GM21390 (cell line): ENCODE measurements at regions not wholly inside any gene's neighbourhood (a gene's known extent, or its start where the extent isn't known, plus 50 kb on each side); places are given as distances from the start of the nearest gene placed in this dataset.

Experiments
- ATAC-seq: cut with Tn5 transposase; IDR thresholded peaks from one replicate; pipeline ENCODE4 v1.9.1; 2021; ENCODE audit not compliant: unreplicated experiment

- no peak for ATAC-seq
Measured at GRCh38 chr15:39110336-39110735, 470.5 kb upstream of the THBS1 start.

DNA sequence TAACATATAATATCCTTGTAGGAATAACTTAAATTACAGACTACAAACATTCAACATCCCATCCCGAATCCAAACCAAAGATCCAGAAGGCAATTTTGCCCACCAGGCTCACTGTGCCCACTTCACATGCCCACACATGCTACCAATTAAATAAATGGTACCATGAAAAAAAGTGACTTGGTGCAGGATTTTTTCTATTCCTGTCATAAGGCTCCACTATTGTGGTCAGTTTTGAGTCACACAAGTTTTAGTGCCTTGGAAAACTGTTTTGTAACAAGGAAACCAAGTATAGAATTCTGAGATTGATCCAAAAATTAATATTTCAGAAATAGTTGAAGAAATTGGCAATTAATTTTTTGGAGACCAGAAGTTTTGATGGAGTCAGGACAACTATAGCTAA, 470.1 kb upstream of the THBS1 start:
- ATAC-seq: no peak

GRCh38 chr15:39113741-39114140, 467.1 kb upstream of the THBS1 start:
- ATAC-seq: no peak

DNA sequence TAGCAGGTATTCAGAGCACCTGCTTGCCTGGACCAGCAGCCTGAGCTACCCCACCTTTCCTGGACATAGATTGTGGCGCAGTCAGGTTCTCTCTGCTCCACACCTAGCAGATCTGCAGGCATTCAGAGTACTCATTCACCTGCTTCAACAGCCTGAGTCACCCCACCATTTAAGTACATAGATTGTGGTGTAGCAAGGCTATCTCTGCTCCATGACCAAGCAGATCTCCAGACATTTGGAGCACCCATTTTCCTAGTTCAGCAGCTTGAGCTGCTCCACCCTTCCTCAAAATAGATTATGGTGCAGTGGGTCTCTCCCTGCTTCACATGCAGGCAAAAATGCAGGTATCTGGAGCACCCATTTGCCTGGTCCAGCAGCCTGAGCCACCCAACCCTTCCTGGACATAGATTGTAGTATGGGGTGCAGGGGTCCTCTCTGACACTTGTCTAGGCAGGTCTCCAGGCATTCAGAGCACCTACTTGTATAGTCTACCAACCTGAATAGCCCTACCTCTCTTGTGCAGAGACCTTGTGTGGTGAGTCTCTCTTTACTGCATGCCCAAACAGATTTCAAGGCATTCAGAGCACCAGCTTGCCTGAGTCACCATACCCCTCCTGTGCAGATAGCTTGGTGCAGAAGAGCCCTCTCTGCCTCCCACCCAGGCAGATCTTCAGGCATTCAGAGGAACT, 466.0 kb upstream of the THBS1 start:
- no peak for ATAC-seq

DNA sequence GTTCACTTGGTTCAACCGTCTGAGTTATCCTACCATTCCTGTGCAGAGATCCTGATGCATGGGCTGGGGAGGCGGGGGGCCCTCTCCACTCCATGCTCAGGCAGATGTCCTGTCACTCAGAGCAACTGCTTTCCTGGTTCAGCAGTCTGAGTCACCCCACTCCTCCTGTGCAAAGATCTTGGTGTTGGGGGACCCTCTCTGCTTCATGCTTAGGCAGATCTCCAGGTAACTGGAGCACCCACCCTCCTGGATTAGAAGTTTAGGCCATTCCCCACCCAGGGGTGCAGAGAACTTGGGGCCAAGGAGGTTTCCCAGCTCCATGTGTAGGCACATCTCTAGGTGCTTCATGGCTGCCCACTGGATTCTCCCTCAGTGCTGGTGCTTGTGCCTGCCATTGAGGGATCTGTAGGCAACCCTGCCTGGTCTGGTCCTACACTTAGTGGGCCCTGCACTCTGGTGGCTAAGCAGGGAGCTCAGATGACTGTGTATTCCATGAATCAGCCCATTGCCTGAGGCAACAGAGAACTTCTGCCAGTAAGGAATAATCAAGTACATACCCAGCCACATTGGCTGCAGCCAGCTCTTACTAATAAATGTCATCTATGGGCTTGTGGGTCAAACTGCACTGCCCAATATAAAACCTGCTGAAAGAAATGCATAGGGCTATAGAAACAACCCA, 465.4 kb upstream of the THBS1 start:
- ATAC-seq: no peak

- no peak for ATAC-seq
Measured at GRCh38 chr15:39118510-39118909, 462.4 kb upstream of the THBS1 start.

- ATAC-seq: no peak
Measured at GRCh38 chr15:39124155-39124552, 456.7 kb upstream of the THBS1 start.

GRCh38 chr15:39124553-39125171, 456.2 kb upstream of the THBS1 start:
- ATAC-seq: no peak

- ATAC-seq: no peak
Measured at GRCh38 chr15:39125226-39125625, 455.7 kb upstream of the THBS1 start.

GRCh38 chr15:39125904-39126303, 455.0 kb upstream of the THBS1 start:
- ATAC-seq: no peak

GRCh38 chr15:39127151-39127790, 453.6 kb upstream of the THBS1 start:
- ATAC-seq: no peak

- no peak for ATAC-seq
Measured at GRCh38 chr15:39127925-39128617, 452.8 kb upstream of the THBS1 start.

DNA sequence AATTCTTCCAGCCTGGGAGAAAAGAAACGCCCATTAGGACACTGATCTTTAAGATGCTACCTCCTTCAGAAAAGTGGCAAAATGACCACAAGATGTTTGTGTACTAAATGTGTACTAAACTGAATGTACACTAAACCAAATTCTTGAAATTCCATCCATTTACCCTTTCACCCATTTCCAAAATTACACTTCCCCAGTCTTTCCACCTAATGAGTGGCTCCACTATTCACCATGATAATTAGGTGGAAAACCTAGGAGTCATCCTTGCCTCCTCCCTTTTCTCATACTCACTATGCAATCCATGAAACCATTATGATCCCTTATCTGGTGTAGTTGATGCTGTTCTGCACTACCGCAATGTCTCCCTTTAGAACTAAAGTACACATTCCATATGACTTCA, 452.1 kb upstream of the THBS1 start:
- no peak for ATAC-seq

DNA sequence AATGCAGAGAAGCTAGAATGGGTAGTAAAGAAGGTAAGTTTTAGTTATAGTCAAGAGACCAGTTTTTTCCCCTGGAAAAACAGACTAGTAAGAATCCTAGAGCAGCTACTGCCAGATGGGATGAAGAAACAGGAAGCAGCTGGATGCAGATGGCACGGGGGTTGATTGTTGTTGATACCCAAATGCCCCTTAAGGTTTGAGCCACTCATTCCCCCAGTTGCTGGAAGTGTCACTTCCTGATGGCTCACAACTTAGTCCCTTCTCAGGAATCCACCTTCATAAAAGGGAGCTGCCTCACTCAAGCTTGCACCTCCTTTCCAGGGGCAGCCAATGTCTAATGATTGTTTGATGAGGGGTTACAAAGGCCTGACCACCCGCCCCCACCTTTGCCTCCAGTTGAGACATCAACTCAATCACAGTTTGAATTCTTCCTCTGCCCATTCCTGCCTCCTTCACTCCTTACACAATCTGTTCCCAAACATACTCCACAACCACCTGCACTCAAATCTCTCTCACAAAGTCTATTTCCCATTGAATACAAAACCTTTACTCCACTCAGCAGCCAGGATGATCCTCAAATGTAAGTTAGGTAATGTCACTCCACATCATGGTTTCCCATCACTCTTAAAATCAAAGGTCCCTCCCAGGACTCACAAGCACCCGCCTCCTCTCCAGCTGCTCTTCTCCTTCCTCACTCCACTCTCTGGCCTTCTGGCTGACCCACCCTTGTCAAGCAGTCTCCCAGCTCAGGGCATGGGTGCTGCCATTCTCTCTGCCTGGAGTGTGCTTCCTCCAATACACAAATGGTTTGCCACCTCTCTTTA, 450.1 kb upstream of the THBS1 start:
- no peak for ATAC-seq

DNA sequence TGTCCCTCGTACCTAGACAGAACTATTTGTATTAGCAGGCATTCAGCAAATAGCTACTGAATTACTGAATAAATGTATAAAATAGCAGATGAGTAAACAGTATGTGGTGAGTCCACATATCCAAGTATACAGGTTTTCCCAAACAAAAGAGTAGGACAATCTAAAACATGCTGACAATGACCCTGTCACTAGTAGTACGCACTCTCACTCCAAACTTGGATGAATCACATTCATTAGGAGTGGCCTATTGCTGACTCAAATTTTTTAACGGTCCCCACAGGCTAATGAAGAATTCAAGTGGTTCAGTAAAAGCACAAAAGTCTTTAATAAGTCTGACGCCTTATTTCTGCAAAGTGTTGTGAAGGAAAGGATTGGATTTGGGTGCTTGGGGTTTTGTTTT, 449.3 kb upstream of the THBS1 start:
- ATAC-seq: no peak

DNA sequence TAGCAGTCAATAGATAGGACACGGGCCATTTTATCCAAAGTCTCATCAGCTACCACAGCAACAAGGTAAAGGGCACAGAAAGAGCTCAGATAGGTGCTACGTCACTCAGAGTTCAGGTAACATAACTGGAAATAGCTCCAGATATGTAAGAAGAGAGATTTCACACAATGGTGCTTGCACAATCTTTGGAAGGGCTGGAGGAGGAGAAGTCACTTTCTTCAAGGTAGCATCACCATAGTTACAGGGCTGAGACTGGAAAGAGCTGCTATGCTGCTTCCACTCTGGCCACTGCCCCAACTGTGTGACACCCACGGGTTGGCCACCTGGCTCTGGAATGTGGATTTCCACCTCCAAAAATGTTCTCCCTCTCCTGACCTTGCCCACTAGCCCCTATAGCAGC, 448.8 kb upstream of the THBS1 start:
- no peak for ATAC-seq

DNA sequence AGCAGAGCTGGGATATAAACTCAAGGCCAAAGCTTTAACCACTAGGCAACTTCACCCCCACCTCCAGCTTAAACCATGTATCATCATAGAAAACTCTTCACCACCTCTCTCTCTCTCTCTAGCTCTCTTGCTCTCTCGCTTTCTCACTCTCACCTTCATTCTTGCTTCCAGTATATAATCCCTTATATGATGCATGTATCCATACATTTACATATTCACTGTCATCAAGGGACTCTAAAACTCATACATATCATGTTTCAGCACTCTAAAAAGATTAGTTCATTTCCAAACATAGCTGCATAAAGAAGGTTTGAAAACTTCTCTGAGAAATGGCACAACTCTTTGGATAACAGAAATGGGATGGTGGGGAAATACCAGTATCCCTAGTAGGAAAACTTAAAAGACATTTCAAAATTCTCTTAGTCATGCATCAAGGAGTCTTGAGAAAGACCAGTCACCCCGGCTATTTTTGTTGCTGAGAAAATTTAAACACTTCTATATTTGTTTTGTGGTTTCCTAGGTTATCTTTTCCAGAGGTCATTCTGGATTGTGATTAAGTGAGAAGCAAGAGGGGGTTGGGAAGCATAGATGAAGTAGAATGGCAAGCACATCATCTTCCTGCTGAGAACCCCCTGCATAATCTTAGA, 447.8 kb upstream of the THBS1 start:
- no peak for ATAC-seq

DNA sequence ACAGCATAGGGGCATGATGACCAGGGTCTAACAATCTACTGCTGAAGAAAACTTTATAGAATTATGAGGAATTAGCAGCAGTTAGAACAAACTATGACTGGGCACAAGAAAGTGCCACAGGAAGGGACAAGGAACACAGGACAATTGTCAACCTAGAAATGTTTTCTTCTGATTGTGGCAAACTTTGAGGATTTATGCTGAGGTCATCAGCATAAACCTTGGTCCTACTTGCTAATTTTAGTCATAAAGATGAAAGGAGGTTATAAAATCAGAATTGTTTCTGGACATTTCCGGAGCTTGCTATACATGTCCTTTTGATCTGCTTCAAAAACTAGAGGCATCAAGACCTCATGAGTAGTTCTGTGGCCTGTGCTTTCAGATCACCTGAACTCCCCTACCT, 446.6 kb upstream of the THBS1 start:
- no peak for ATAC-seq

GRCh38 chr15:39135989-39136388, 444.9 kb upstream of the THBS1 start:
- no peak for ATAC-seq

GRCh38 chr15:39139431-39140059, 441.3 kb upstream of the THBS1 start:
- no peak for ATAC-seq
